ENCODE measurements at regions not wholly inside any gene's neighbourhood (a gene's known extent, or its start where the extent isn't known, plus 50 kb on each side); places are given as distances from the start of the nearest gene placed in this dataset.

DNA sequence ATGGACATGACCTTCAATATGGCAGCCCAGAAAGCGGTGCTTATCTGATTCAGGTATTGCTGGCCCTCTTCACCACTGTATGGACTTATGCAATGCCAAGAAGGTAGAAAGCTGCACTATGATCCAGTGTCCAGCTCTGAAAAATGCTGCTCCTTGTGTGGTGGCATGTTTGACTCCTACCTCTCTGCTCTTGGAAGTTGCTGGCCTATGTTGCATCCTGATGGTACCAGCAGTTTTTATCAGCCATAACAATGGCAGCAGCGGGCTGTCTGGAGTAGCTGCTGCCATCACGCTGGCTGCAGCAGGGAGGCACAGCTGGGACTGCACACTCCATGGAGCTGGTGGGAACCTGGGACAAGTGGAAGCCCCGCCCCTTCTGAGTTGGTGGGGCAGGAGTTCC is 53.1 kb upstream of the MED9 start:
- no peak overlapping the region for H3K4me2 ChIP-seq

DNA sequence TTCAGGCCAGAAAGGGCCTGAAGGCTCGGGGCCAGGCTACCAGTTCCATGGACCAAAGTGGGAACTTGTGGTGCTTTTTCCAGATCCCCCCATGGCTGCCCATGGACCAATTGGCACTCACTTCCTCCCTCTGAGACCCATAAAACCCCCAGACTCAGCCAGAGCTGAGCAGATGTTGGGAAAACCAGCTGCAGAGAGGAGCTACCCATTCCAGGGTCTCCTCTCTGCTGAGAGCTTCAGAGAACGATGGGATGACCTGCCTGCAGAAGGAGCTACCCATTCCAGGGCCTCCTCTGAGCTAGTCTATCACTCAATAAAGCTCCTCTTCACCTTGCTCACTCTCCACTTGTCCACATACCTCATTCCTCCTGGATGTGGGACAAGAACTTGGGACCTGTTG is 52.2 kb upstream of the MED9 start:
- Histone ChIP-seq H3K4me2 (no peak overlapping the region), H4K20me1 (ENCODE audit: insufficient read depth, poor library complexity, severe bottlenecking) (no peaks in the 10 kb centered on the region), H3K27ac (no peak overlapping the region), H3K79me2 (no peaks in the 10 kb centered on the region), H3K27me3 (no peaks in the 10 kb centered on the region), H3K4me1 (ENCODE audit: insufficient read depth) (no peaks in the 10 kb centered on the region), H3K9me3 (ENCODE audit: low read depth) (no peaks in the 10 kb centered on the region), H3K36me3 (replicated peaks; ENCODE audit: insufficient read depth, low read depth) (no peaks in the 10 kb centered on the region), H3K4me3 (no peak overlapping the region), H3K9me2 (replicated peaks; ENCODE audit: insufficient read depth) (no peaks in the 10 kb centered on the region), H2AFZ (no peak overlapping the region)
- WGBS (ENCODE audit: low lambda C conversion rate, missing lambda C conversion rate), result 87% methylated on average over 2 of the region's 2 CpGs
- no peak for DNase-seq (ENCODE audit: low spot score)
- TF ChIP-seq, protein P1, sequence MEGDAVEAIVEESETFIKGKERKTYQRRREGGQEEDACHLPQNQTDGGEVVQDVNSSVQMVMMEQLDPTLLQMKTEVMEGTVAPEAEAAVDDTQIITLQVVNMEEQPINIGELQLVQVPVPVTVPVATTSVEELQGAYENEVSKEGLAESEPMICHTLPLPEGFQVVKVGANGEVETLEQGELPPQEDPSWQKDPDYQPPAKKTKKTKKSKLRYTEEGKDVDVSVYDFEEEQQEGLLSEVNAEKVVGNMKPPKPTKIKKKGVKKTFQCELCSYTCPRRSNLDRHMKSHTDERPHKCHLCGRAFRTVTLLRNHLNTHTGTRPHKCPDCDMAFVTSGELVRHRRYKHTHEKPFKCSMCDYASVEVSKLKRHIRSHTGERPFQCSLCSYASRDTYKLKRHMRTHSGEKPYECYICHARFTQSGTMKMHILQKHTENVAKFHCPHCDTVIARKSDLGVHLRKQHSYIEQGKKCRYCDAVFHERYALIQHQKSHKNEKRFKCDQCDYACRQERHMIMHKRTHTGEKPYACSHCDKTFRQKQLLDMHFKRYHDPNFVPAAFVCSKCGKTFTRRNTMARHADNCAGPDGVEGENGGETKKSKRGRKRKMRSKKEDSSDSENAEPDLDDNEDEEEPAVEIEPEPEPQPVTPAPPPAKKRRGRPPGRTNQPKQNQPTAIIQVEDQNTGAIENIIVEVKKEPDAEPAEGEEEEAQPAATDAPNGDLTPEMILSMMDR (IDR thresholded peaks at IDR 0.05; ENCODE audit: poor library complexity), result no peak
- TF ChIP-seq EZH2phosphoT487 (IDR thresholded peaks at IDR 0.05; ENCODE audit: low read depth, severe bottlenecking, unreplicated experiment) (no peak), EZH2 (IDR thresholded peaks at IDR 0.05; ENCODE audit: borderline replicate concordance) (no peak)

More for the DNA sequence above, 53.1 kb upstream of the MED9 start:
- no peak for DNase-seq (ENCODE audit: low spot score)
- TF ChIP-seq EZH2 (IDR thresholded peaks at IDR 0.05; ENCODE audit: borderline replicate concordance), result no peak
- TF ChIP-seq, protein P1 (IDR thresholded peaks at IDR 0.05; ENCODE audit: poor library complexity), result no peak
- TF ChIP-seq EZH2phosphoT487 (IDR thresholded peaks at IDR 0.05; ENCODE audit: low read depth, severe bottlenecking, unreplicated experiment), result no peak
- H3K36me3 ChIP-seq (replicated peaks; ENCODE audit: insufficient read depth, low read depth), result no peaks in the 10 kb centered on the region
- H3K9me2 ChIP-seq (replicated peaks; ENCODE audit: insufficient read depth), result no peaks in the 10 kb centered on the region
- H3K9me3 ChIP-seq (ENCODE audit: low read depth), result no peaks in the 10 kb centered on the region
- no peak overlapping the region for H2AFZ ChIP-seq
- H3K4me3 ChIP-seq, result no peak overlapping the region
- no peaks in the 10 kb centered on the region for H3K79me2 ChIP-seq
- WGBS (ENCODE audit: low lambda C conversion rate, missing lambda C conversion rate), result 85% methylated on average over 4 of the region's 4 CpGs
- H3K27ac ChIP-seq, result no peak overlapping the region
- peaks cover 4% of the 10 kb centered on the region for H3K4me1 ChIP-seq (ENCODE audit: insufficient read depth)
- no peaks in the 10 kb centered on the region for H4K20me1 ChIP-seq (ENCODE audit: insufficient read depth, poor library complexity, severe bottlenecking)
- H3K27me3 ChIP-seq, result no peaks in the 10 kb centered on the region

DNA sequence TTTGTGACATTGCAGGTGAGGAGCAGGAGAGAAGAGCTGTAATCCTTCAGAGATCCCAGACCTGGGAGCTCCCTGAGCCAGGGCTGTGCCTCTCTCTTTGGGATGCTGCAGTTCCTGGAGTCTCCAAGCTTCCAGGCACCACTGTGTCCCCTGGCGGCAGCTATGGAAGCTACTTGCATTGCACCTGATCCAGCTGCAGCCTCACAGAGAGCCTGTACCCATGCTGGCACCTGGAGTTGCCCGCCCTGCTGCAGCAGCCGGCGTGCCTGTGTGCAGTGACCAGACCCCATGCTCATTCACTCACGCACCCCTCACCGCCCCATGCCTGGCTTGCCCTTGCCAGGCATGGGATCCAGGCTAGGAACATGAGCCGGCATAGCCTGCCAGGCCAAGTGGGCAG is 51.8 kb upstream of the MED9 start:
- 96% methylated on average over 7 of the region's 7 CpGs for WGBS (ENCODE audit: low lambda C conversion rate, missing lambda C conversion rate)
- Histone ChIP-seq H3K27ac (no peak overlapping the region), H3K9me2 (replicated peaks; ENCODE audit: insufficient read depth) (no peaks in the 10 kb centered on the region), H3K79me2 (no peaks in the 10 kb centered on the region), H3K36me3 (replicated peaks; ENCODE audit: insufficient read depth, low read depth) (no peaks in the 10 kb centered on the region), H3K4me1 (ENCODE audit: insufficient read depth) (no peaks in the 10 kb centered on the region), H3K4me2 (no peak overlapping the region), H3K9me3 (ENCODE audit: low read depth) (no peaks in the 10 kb centered on the region), H2AFZ (no peak overlapping the region), H3K4me3 (no peak overlapping the region), H4K20me1 (ENCODE audit: insufficient read depth, poor library complexity, severe bottlenecking) (no peaks in the 10 kb centered on the region), H3K27me3 (no peaks in the 10 kb centered on the region)
- no peak for TF ChIP-seq EZH2 (IDR thresholded peaks at IDR 0.05; ENCODE audit: borderline replicate concordance)
- no peak for TF ChIP-seq EZH2phosphoT487 (IDR thresholded peaks at IDR 0.05; ENCODE audit: low read depth, severe bottlenecking, unreplicated experiment)
- TF ChIP-seq, protein P1 (IDR thresholded peaks at IDR 0.05; ENCODE audit: poor library complexity), result no peak
- no peak for DNase-seq (ENCODE audit: low spot score)

DNA sequence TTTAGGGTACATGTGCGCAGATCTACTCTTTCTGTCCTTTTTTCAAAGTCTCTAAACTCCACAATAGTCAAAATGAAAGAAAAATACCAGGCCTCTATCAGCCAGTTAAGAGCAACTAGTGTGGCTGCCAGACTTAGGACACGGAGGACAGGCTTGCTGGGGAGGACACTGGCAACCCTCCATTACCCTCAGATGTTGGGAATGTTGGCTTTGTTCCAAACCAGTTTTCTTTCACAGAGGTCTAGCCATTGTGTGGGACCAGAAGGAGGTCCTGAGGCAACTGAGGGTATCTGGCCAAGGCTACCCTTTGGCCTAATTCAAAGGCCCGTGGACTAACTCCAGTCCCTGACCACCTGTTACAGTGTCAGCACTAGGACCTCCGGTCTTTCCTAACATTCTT is 51.2 kb upstream of the MED9 start:
- TF ChIP-seq EZH2phosphoT487 (IDR thresholded peaks at IDR 0.05; ENCODE audit: low read depth, severe bottlenecking, unreplicated experiment) (no peak), EZH2 (IDR thresholded peaks at IDR 0.05; ENCODE audit: borderline replicate concordance) (no peak)
- TF ChIP-seq, protein P1 (IDR thresholded peaks at IDR 0.05; ENCODE audit: poor library complexity), result no peak
- no peaks in the 10 kb centered on the region for H3K27me3 ChIP-seq
- H3K79me2 ChIP-seq, result no peaks in the 10 kb centered on the region
- H3K36me3 ChIP-seq (replicated peaks; ENCODE audit: insufficient read depth, low read depth), result no peaks in the 10 kb centered on the region
- WGBS (ENCODE audit: low lambda C conversion rate, missing lambda C conversion rate), result 94% methylated on average over 4 of the region's 4 CpGs
- H3K4me2 ChIP-seq, result no peak overlapping the region
- H2AFZ ChIP-seq, result no peak overlapping the region
- H3K9me2 ChIP-seq (replicated peaks; ENCODE audit: insufficient read depth), result no peaks in the 10 kb centered on the region
- H3K4me1 ChIP-seq (ENCODE audit: insufficient read depth), result no peaks in the 10 kb centered on the region
- no peaks in the 10 kb centered on the region for H3K9me3 ChIP-seq (ENCODE audit: low read depth)
- no peaks in the 10 kb centered on the region for H4K20me1 ChIP-seq (ENCODE audit: insufficient read depth, poor library complexity, severe bottlenecking)
- H3K27ac ChIP-seq, result no peak overlapping the region
- no peak overlapping the region for H3K4me3 ChIP-seq
- no peak for DNase-seq (ENCODE audit: low spot score)

All from hepatocyte (in vitro differentiated cells).